GM23338 (cell line): ENCODE measurements at regions not wholly inside any gene's neighbourhood (a gene's known extent, or its start where the extent isn't known, plus 50 kb on each side); places are given as distances from the start of the nearest gene placed in this dataset.

Source experiments
- ATAC-seq: fragments of 200-7000 bp; cut with Tn5 transposase; 3 replicates; pipeline ENCODE4 v1.9.1; 2020
- DNase-seq: peaks from one replicate; pipeline ENCODE4 v3.0.0-alpha.2; 2015; ENCODE audit warnings: low spot score
- H2AFZ ChIP-seq: fragments of 200-600 bp; sonication (generic); 2 replicates; pipeline ENCODE4 v1.8.0; 2016; ENCODE audit warnings: antibody characterized with exemption, mild to moderate bottlenecking, moderate library complexity
- H3F3A ChIP-seq: fragments of 200-600 bp; sonication (generic); replicated peaks from 2 replicates; pipeline ENCODE4 v1.8.0; 2017; ENCODE audit warnings: antibody characterized with exemption, mixed run types, low read depth
- H3K27ac ChIP-seq: fragments of 200-600 bp; sonication (generic); 2 replicates; pipeline ENCODE4 v1.6.1; 2016; ENCODE audit warnings: low read depth
- H3K27me3 ChIP-seq: fragments of 200-600 bp; sonication (generic); 2 replicates; pipeline ENCODE4 v1.8.0; 2016; ENCODE audit warnings: mild to moderate bottlenecking, mixed run types, moderate library complexity; ENCODE audit not compliant: insufficient read depth
- H3K36me3 ChIP-seq: fragments of 200-600 bp; sonication (generic); 2 replicates; pipeline ENCODE4 v1.8.0; 2016; ENCODE audit warnings: mild to moderate bottlenecking; ENCODE audit not compliant: insufficient read depth
- H3K4me1 ChIP-seq: fragments of 200-600 bp; sonication (generic); 2 replicates; pipeline ENCODE4 v1.8.0; 2016; ENCODE audit warnings: mild to moderate bottlenecking, moderate library complexity; ENCODE audit not compliant: insufficient read depth
- H3K4me2 ChIP-seq: fragments of 200-600 bp; sonication (generic); 2 replicates; pipeline ENCODE4 v1.7.1; 2017; ENCODE audit warnings: mixed run types
- H3K4me3 ChIP-seq: fragments of 200-600 bp; sonication (generic); 2 replicates; pipeline ENCODE4 v1.6.1; 2016; ENCODE audit warnings: mixed run types
- H3K79me2 ChIP-seq: fragments of 200-600 bp; sonication (generic); replicated peaks from 2 replicates; pipeline ENCODE4 v1.8.0; 2017; ENCODE audit warnings: mild to moderate bottlenecking; ENCODE audit not compliant: insufficient read depth
- H3K9me2 ChIP-seq: fragments of 200-600 bp; sonication (generic); 2 replicates; pipeline ENCODE4 v1.8.0; 2017; ENCODE audit not compliant: insufficient read depth
- H4K20me1 ChIP-seq: fragments of 200-600 bp; sonication (generic); replicated peaks from 2 replicates; pipeline ENCODE4 v1.8.0; 2017; ENCODE audit warnings: mild to moderate bottlenecking; ENCODE audit not compliant: insufficient read depth
- H3K27ac Mint-ChIP-seq: 2 replicates; pipeline ENCODE4 v1.8.0; 2020; ENCODE audit warnings: inconsistent platforms, mild to moderate bottlenecking, moderate library complexity, mixed read lengths
- H3K27me3 Mint-ChIP-seq: 3 replicates; pipeline ENCODE4 v1.8.0; 2022; ENCODE audit warnings: low read depth, mild to moderate bottlenecking, moderate library complexity, mixed read lengths, inconsistent platforms; ENCODE audit not compliant: insufficient read depth, poor library complexity
- H3K36me3 Mint-ChIP-seq: 3 replicates; pipeline ENCODE4 v1.8.0; 2021; ENCODE audit warnings: low read depth, mild to moderate bottlenecking, inconsistent platforms, moderate library complexity, mixed read lengths
- H3K4me1 Mint-ChIP-seq: 3 replicates; pipeline ENCODE4 v1.8.0; 2020; ENCODE audit warnings: mild to moderate bottlenecking, inconsistent platforms, mixed read lengths
- H3K4me3 Mint-ChIP-seq: 3 replicates; pipeline ENCODE4 v1.8.0; 2021; ENCODE audit warnings: moderate library complexity, mild to moderate bottlenecking, inconsistent platforms, mixed read lengths
- H3K9me3 Mint-ChIP-seq: 3 replicates; pipeline ENCODE4 v1.8.0; 2020; ENCODE audit warnings: moderate library complexity, mild to moderate bottlenecking, inconsistent platforms, mixed read lengths
- CREB1 ChIP-seq: fragments of 250-450 bp; sonication (Bioruptor Pico); IDR thresholded peaks from 2 replicates; pipeline ENCODE4 v1.5.0; 2020; ENCODE audit warnings: low read depth, mild to moderate bottlenecking, moderate library complexity
- ETS1 ChIP-seq: IDR thresholded peaks from 2 replicates; pipeline ENCODE4 v1.6.1; 2016; ENCODE audit warnings: antibody characterized with exemption
- EZH2 ChIP-seq: fragments of 200-600 bp; sonication (generic); IDR thresholded peaks from one replicate; pipeline ENCODE4 v1.8.0; 2017; ENCODE audit warnings: antibody characterized with exemption, mild to moderate bottlenecking, low read depth; ENCODE audit not compliant: unreplicated experiment
- EZH2phosphoT487 ChIP-seq: fragments of 200-600 bp; sonication (generic); IDR thresholded peaks from one replicate; pipeline ENCODE4 v1.8.1; 2018; ENCODE audit warnings: antibody characterized with exemption; ENCODE audit not compliant: unreplicated experiment
- JUNB ChIP-seq: IDR thresholded peaks from one replicate; pipeline ENCODE4 v1.6.1; 2016; ENCODE audit warnings: antibody characterized with exemption; ENCODE audit not compliant: unreplicated experiment
- NANOG ChIP-seq: IDR thresholded peaks from 2 replicates; pipeline ENCODE4 v1.6.1; 2016; ENCODE audit warnings: antibody characterized with exemption, borderline replicate concordance
- POLR2AphosphoS5 ChIP-seq: IDR thresholded peaks from 2 replicates; pipeline ENCODE4 v1.6.1; 2016; ENCODE audit warnings: antibody characterized with exemption, low read depth
- STAT1 ChIP-seq: IDR thresholded peaks from one replicate; pipeline ENCODE4 v1.6.1; 2016; ENCODE audit warnings: antibody characterized with exemption; ENCODE audit not compliant: unreplicated experiment
- ZNF114 ChIP-seq: fragments of 250-450 bp; sonication (Bioruptor Pico); IDR thresholded peaks from 2 replicates; pipeline ENCODE4 v1.5.0; 2020; ENCODE audit warnings: mild to moderate bottlenecking, moderate library complexity
- ZNF331 ChIP-seq: fragments of 250-450 bp; sonication (Bioruptor Pico); IDR thresholded peaks from 2 replicates; pipeline ENCODE4 v1.5.0; 2020; ENCODE audit warnings: low read depth, mild to moderate bottlenecking, moderate library complexity
- TF ChIP-seq, protein P1 (sequence below), 2 experiments: fragments of 200-600 bp in 1 of 2; sonication (generic) in 1 of 2; conservative IDR thresholded peaks; 2 replicates each; pipeline versions ENCODE4 v1.5.1 to v1.6.1; 2016 to 2017; ENCODE audit warnings: antibody characterized with exemption in 2 of 2, low read depth in 2 of 2, mild to moderate bottlenecking in 2 of 2, moderate library complexity in 1 of 2
- TF ChIP-seq, protein P2 (sequence below): fragments of 250-450 bp; sonication (Bioruptor Pico); IDR thresholded peaks from 2 replicates; pipeline ENCODE4 v1.5.0; 2020; ENCODE audit warnings: mild to moderate bottlenecking, moderate library complexity
- TF ChIP-seq, protein P3 (sequence below): IDR thresholded peaks from one replicate; pipeline ENCODE4 v1.6.1; 2018; ENCODE audit warnings: antibody characterized with exemption; ENCODE audit not compliant: unreplicated experiment

DNA sequence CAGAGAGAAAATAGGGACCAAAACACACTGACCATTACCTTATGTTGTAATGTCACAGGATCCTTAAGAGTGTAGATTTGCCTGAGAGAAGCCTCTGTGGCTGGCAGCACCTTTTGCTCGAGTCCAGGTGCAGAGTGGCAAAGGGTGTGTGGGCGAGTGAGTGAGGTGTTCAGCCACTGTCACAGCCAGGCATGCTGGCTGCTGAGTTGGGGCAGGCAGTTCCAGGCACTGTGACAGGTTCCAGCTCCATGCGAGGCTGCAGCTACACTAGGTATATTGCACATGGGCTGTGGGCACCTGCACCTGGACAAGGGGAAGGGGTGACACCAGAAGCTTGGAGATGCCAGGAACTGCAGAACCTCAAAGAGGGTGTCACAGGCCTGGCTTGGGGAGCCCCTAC lies 1370.4 kb upstream of the PRMT6 start:
- Histone ChIP-seq H3F3A (no peaks in the 10 kb centered on the region), H3K27me3 (no peaks in the 10 kb centered on the region), H2AFZ (no peak overlapping the region), H3K27ac (no peak overlapping the region), H3K4me1 (no peaks in the 10 kb centered on the region), H3K79me2 (no peaks in the 10 kb centered on the region), H3K4me2 (no peak overlapping the region), H3K4me3 (no peak overlapping the region), H3K36me3 (no peaks in the 10 kb centered on the region), H4K20me1 (no peaks in the 10 kb centered on the region), H3K9me2 (0 out of 2 replicates have a peak, but pooled peaks cover 3% of the 10 kb centered on the region)
- no peak for DNase-seq
- H3K27ac Mint-ChIP-seq = no peak overlapping the region
- no peaks in the 10 kb centered on the region for H3K27me3 Mint-ChIP-seq
- H3K9me3 Mint-ChIP-seq = no peaks in the 10 kb centered on the region; the same call in 2 of the 3 replicates
- no peaks in the 10 kb centered on the region for H3K36me3 Mint-ChIP-seq
- TF ChIP-seq STAT1 = no peak
- TF ChIP-seq JUNB = no peak
- TF ChIP-seq, protein P1, sequence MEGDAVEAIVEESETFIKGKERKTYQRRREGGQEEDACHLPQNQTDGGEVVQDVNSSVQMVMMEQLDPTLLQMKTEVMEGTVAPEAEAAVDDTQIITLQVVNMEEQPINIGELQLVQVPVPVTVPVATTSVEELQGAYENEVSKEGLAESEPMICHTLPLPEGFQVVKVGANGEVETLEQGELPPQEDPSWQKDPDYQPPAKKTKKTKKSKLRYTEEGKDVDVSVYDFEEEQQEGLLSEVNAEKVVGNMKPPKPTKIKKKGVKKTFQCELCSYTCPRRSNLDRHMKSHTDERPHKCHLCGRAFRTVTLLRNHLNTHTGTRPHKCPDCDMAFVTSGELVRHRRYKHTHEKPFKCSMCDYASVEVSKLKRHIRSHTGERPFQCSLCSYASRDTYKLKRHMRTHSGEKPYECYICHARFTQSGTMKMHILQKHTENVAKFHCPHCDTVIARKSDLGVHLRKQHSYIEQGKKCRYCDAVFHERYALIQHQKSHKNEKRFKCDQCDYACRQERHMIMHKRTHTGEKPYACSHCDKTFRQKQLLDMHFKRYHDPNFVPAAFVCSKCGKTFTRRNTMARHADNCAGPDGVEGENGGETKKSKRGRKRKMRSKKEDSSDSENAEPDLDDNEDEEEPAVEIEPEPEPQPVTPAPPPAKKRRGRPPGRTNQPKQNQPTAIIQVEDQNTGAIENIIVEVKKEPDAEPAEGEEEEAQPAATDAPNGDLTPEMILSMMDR (conservative IDR thresholded peaks at IDR 0.05; ENCODE audit: low read depth in 2 of 2) = no peak
- TF ChIP-seq POLR2AphosphoS5 = no peak
- TF ChIP-seq CREB1 (CRISPR knock-in tag) = no peak
- TF ChIP-seq, protein P2, sequence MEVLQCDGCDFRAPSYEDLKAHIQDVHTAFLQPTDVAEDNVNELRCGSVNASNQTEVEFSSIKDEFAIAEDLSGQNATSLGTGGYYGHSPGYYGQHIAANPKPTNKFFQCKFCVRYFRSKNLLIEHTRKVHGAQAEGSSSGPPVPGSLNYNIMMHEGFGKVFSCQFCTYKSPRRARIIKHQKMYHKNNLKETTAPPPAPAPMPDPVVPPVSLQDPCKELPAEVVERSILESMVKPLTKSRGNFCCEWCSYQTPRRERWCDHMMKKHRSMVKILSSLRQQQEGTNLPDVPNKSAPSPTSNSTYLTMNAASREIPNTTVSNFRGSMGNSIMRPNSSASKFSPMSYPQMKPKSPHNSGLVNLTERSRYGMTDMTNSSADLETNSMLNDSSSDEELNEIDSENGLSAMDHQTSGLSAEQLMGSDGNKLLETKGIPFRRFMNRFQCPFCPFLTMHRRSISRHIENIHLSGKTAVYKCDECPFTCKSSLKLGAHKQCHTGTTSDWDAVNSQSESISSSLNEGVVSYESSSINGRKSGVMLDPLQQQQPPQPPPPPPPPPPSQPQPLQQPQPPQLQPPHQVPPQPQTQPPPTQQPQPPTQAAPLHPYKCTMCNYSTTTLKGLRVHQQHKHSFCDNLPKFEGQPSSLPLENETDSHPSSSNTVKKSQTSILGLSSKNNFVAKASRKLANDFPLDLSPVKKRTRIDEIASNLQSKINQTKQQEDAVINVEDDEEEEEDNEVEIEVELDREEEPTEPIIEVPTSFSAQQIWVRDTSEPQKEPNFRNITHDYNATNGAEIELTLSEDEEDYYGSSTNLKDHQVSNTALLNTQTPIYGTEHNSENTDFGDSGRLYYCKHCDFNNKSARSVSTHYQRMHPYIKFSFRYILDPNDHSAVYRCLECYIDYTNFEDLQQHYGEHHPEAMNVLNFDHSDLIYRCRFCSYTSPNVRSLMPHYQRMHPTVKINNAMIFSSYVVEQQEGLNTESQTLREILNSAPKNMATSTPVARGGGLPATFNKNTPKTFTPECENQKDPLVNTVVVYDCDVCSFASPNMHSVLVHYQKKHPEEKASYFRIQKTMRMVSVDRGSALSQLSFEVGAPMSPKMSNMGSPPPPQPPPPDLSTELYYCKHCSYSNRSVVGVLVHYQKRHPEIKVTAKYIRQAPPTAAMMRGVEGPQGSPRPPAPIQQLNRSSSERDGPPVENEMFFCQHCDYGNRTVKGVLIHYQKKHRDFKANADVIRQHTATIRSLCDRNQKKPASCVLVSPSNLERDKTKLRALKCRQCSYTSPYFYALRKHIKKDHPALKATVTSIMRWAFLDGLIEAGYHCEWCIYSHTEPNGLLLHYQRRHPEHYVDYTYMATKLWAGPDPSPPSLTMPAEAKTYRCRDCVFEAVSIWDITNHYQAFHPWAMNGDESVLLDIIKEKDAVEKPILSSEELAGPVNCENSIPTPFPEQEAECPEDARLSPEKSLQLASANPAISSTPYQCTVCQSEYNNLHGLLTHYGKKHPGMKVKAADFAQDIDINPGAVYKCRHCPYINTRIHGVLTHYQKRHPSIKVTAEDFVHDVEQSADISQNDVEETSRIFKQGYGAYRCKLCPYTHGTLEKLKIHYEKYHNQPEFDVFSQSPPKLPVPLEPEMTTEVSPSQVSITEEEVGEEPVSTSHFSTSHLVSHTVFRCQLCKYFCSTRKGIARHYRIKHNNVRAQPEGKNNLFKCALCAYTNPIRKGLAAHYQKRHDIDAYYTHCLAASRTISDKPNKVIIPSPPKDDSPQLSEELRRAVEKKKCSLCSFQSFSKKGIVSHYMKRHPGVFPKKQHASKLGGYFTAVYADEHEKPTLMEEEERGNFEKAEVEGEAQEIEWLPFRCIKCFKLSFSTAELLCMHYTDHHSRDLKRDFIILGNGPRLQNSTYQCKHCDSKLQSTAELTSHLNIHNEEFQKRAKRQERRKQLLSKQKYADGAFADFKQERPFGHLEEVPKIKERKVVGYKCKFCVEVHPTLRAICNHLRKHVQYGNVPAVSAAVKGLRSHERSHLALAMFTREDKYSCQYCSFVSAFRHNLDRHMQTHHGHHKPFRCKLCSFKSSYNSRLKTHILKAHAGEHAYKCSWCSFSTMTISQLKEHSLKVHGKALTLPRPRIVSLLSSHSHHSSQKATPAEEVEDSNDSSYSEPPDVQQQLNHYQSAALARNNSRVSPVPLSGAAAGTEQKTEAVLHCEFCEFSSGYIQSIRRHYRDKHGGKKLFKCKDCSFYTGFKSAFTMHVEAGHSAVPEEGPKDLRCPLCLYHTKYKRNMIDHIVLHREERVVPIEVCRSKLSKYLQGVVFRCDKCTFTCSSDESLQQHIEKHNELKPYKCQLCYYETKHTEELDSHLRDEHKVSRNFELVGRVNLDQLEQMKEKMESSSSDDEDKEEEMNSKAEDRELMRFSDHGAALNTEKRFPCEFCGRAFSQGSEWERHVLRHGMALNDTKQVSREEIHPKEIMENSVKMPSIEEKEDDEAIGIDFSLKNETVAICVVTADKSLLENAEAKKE = no peak
- TF ChIP-seq ETS1 = no peak
- TF ChIP-seq EZH2 = no peak
- no peak for TF ChIP-seq NANOG
- TF ChIP-seq, protein P3, sequence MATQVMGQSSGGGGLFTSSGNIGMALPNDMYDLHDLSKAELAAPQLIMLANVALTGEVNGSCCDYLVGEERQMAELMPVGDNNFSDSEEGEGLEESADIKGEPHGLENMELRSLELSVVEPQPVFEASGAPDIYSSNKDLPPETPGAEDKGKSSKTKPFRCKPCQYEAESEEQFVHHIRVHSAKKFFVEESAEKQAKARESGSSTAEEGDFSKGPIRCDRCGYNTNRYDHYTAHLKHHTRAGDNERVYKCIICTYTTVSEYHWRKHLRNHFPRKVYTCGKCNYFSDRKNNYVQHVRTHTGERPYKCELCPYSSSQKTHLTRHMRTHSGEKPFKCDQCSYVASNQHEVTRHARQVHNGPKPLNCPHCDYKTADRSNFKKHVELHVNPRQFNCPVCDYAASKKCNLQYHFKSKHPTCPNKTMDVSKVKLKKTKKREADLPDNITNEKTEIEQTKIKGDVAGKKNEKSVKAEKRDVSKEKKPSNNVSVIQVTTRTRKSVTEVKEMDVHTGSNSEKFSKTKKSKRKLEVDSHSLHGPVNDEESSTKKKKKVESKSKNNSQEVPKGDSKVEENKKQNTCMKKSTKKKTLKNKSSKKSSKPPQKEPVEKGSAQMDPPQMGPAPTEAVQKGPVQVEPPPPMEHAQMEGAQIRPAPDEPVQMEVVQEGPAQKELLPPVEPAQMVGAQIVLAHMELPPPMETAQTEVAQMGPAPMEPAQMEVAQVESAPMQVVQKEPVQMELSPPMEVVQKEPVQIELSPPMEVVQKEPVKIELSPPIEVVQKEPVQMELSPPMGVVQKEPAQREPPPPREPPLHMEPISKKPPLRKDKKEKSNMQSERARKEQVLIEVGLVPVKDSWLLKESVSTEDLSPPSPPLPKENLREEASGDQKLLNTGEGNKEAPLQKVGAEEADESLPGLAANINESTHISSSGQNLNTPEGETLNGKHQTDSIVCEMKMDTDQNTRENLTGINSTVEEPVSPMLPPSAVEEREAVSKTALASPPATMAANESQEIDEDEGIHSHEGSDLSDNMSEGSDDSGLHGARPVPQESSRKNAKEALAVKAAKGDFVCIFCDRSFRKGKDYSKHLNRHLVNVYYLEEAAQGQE = no peak
- TF ChIP-seq ZNF114 (CRISPR knock-in tag) = no peak
- no peak for TF ChIP-seq ZNF331
- no peak for TF ChIP-seq EZH2phosphoT487
- H3K4me1 Mint-ChIP-seq = no peaks in the 10 kb centered on the region; the same call in 2 of the 3 replicates
- ATAC-seq = no peak
- no peak overlapping the region for H3K4me3 Mint-ChIP-seq
